HepG2 (cell line): ENCODE measurements at regions not wholly inside any gene's neighbourhood (a gene's known extent, or its start where the extent isn't known, plus 50 kb on each side); places are given as distances from the start of the nearest gene placed in this dataset.

Source experiments
- ARNT ChIP-seq: fragments of 450-650 bp; IDR thresholded peaks from 2 replicates; pipeline ENCODE4 v1.6.1; 2017
- CENPT ChIP-seq: sonication (generic); formaldehyde crosslinking; IDR thresholded peaks from 2 replicates; pipeline ENCODE4 v1.8.0; 2022; ENCODE audit warnings: low read depth, mild to moderate bottlenecking, moderate library complexity, missing genetic modification reagents
- CHCHD3 ChIP-seq: sonication (generic); formaldehyde crosslinking; IDR thresholded peaks from 2 replicates; pipeline ENCODE4 v1.8.0; 2022; ENCODE audit warnings: mild to moderate bottlenecking, missing genetic modification reagents, moderate library complexity
- E2F2 ChIP-seq: sonication (generic); formaldehyde crosslinking; IDR thresholded peaks from 2 replicates; pipeline ENCODE4 v1.4.0; 2020; ENCODE audit warnings: missing genetic modification reagents, borderline replicate concordance
- ETV6 ChIP-seq: sonication (generic); formaldehyde crosslinking; conservative IDR thresholded peaks from 2 replicates; pipeline ENCODE4 v1.4.0; 2020; ENCODE audit warnings: missing genetic modification reagents
- HMG20B ChIP-seq: conservative IDR thresholded peaks from 2 replicates; pipeline ENCODE4 v1.6.1; 2016; ENCODE audit warnings: missing genetic modification reagents, missing compliant biosample characterization
- MYC ChIP-seq: sonication (generic); formaldehyde crosslinking; IDR thresholded peaks from 2 replicates; pipeline ENCODE4 v1.9.0; 2021; ENCODE audit warnings: missing genetic modification reagents, borderline replicate concordance
- NFE2L2 ChIP-seq: fragments of 150-350 bp; IDR thresholded peaks from 2 replicates; pipeline ENCODE4 v1.6.1; 2014; ENCODE audit warnings: low read length
- NR3C1 ChIP-seq: sonication (generic); formaldehyde crosslinking; IDR thresholded peaks from 2 replicates; pipeline ENCODE4 v1.4.0; 2020; ENCODE audit warnings: missing genetic modification reagents
- REXO4 ChIP-seq: sonication (generic); formaldehyde crosslinking; IDR thresholded peaks from 2 replicates; pipeline ENCODE4 v1.8.0; 2022; ENCODE audit warnings: missing genetic modification reagents, mild to moderate bottlenecking, borderline replicate concordance
- SAP130 ChIP-seq: IDR thresholded peaks from 2 replicates; pipeline ENCODE4 v1.6.1; 2016; ENCODE audit warnings: low read depth
- SNRNP70 ChIP-seq: fragments of 200-400 bp; formaldehyde crosslinking; IDR thresholded peaks from 2 replicates; pipeline ENCODE4 v1.6.1; 2017; ENCODE audit warnings: mild to moderate bottlenecking, low read depth, low read length, moderate library complexity
- ZFP41 ChIP-seq: sonication (generic); formaldehyde crosslinking; IDR thresholded peaks from 2 replicates; pipeline ENCODE4 v1.4.0; 2020; ENCODE audit warnings: mild to moderate bottlenecking, missing genetic modification reagents, borderline replicate concordance
- ZNF280B ChIP-seq: sonication (generic); formaldehyde crosslinking; IDR thresholded peaks from 2 replicates; pipeline ENCODE4 v1.5.0; 2020; ENCODE audit warnings: missing genetic modification reagents, mild to moderate bottlenecking, borderline replicate concordance
- ZNF503 ChIP-seq: sonication (generic); formaldehyde crosslinking; IDR thresholded peaks from 2 replicates; pipeline ENCODE4 v1.4.0; 2020; ENCODE audit warnings: missing genetic modification reagents
- ZNF512B ChIP-seq: sonication (generic); formaldehyde crosslinking; IDR thresholded peaks from 2 replicates; pipeline ENCODE4 v1.5.1; 2020; ENCODE audit warnings: missing genetic modification reagents, mild to moderate bottlenecking, borderline replicate concordance
- ZNF567 ChIP-seq: sonication (generic); formaldehyde crosslinking; IDR thresholded peaks from 2 replicates; pipeline ENCODE4 v1.8.1; 2023; ENCODE audit warnings: mild to moderate bottlenecking, missing genetic modification reagents, borderline replicate concordance
- TF ChIP-seq, protein P1 (sequence below): sonication (generic); formaldehyde crosslinking; conservative IDR thresholded peaks from 2 replicates; pipeline ENCODE4 v1.4.0; 2020; ENCODE audit warnings: mild to moderate bottlenecking, missing genetic modification reagents, moderate library complexity
- TF ChIP-seq, protein P2 (sequence below): IDR thresholded peaks from 2 replicates; pipeline ENCODE4 v1.6.1; 2016; ENCODE audit warnings: missing compliant biosample characterization, missing genetic modification reagents, borderline replicate concordance

- no peak for TF ChIP-seq E2F2 (CRISPR knock-in tag)
- TF ChIP-seq ZNF512B (CRISPR knock-in tag) = no peak
- no peak for TF ChIP-seq CHCHD3
- TF ChIP-seq, protein P1, sequence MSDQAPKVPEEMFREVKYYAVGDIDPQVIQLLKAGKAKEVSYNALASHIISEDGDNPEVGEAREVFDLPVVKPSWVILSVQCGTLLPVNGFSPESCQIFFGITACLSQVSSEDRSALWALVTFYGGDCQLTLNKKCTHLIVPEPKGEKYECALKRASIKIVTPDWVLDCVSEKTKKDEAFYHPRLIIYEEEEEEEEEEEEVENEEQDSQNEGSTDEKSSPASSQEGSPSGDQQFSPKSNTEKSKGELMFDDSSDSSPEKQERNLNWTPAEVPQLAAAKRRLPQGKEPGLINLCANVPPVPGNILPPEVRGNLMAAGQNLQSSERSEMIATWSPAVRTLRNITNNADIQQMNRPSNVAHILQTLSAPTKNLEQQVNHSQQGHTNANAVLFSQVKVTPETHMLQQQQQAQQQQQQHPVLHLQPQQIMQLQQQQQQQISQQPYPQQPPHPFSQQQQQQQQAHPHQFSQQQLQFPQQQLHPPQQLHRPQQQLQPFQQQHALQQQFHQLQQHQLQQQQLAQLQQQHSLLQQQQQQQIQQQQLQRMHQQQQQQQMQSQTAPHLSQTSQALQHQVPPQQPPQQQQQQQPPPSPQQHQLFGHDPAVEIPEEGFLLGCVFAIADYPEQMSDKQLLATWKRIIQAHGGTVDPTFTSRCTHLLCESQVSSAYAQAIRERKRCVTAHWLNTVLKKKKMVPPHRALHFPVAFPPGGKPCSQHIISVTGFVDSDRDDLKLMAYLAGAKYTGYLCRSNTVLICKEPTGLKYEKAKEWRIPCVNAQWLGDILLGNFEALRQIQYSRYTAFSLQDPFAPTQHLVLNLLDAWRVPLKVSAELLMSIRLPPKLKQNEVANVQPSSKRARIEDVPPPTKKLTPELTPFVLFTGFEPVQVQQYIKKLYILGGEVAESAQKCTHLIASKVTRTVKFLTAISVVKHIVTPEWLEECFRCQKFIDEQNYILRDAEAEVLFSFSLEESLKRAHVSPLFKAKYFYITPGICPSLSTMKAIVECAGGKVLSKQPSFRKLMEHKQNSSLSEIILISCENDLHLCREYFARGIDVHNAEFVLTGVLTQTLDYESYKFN (CRISPR knock-in tag) = peak; percentile 97
- TF ChIP-seq ZFP41 (CRISPR knock-in tag) = no peak
- TF ChIP-seq ARNT = no peak
- TF ChIP-seq NR3C1 (CRISPR knock-in tag) = no peak
- TF ChIP-seq NFE2L2 = no peak
- TF ChIP-seq ZNF280B (CRISPR knock-in tag) = no peak
- no peak for TF ChIP-seq MYC (CRISPR knock-in tag)
- no peak for TF ChIP-seq ZNF567
- TF ChIP-seq SNRNP70 = no peak
- TF ChIP-seq, protein P2, sequence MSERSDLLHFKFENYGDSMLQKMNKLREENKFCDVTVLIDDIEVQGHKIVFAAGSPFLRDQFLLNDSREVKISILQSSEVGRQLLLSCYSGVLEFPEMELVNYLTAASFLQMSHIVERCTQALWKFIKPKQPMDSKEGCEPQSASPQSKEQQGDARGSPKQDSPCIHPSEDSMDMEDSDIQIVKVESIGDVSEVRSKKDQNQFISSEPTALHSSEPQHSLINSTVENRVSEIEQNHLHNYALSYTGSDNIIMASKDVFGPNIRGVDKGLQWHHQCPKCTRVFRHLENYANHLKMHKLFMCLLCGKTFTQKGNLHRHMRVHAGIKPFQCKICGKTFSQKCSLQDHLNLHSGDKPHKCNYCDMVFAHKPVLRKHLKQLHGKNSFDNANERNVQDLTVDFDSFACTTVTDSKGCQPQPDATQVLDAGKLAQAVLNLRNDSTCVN = no peak
- no peak for TF ChIP-seq REXO4
- no peak for TF ChIP-seq CENPT (CRISPR knock-in tag)
- no peak; the same call in 1 of the 2 replicates for TF ChIP-seq HMG20B (CRISPR knock-in tag)
- TF ChIP-seq SAP130 = peak; percentile 76
- no peak for TF ChIP-seq ETV6 (CRISPR knock-in tag)
- peak; percentile 93 for TF ChIP-seq ZNF503 (CRISPR knock-in tag)
Observed at GRCh38 chr5:92887254-92887653, 693.8 kb downstream of the NR2F1-AS1 start (continued).
